Gastrocnemius medialis (tissue), 4 donors: ENCODE measurements at regions not wholly inside any gene's neighbourhood (a gene's known extent, or its start where the extent isn't known, plus 50 kb on each side); places are given as distances from the start of the nearest gene placed in this dataset.

ENCODE experiments used
- CTCF ChIP-seq, 5 experiments: fragments of 450-650 bp in 3 of 5; fragments of 200-600 bp in 2 of 5; sonication (generic) in 2 of 5; IDR thresholded peaks in 4 of 5; conservative IDR thresholded peaks in 1 of 5; 1 replicate in 4 of 5; 2 replicates in 1 of 5; pipeline ENCODE4 v1.5.1; 2016 to 2019; ENCODE audit warnings: antibody characterized with exemption in 5 of 5, mild to moderate bottlenecking in 3 of 5, moderate library complexity in 3 of 5
- POLR2A ChIP-seq, 2 donors: fragments of 450-650 bp; IDR thresholded peaks; one replicate each; pipeline ENCODE4 v1.6.1; 2017; ENCODE audit warnings: antibody characterized with exemption in 2 of 2, mild to moderate bottlenecking in 2 of 2, moderate library complexity in 2 of 2

- TF ChIP-seq POLR2A (IDR thresholded peaks at IDR 0.05) (no peak), CTCF (IDR thresholded peaks at IDR 0.05 in 4 of 5, conservative IDR thresholded peaks at IDR 0.05 in 1 of 5) (no peak)
These were observed 89.6 kb upstream of the HGF start for GRCh38 chr7:81859433-81859832.
